Left kidney (tissue), 1 donor: ENCODE measurements at regions not wholly inside any gene's neighbourhood (a gene's known extent, or its start where the extent isn't known, plus 50 kb on each side); places are given as distances from the start of the nearest gene placed in this dataset.
"Not testable (repeated sequence)": the region's sequence is repeated elsewhere in the genome, so short reads cannot be mapped to it uniquely, and the experiment has no call there.

Experiments
- DNase-seq: peaks from one replicate; pipeline ENCODE4 v3.0.0-alpha.2; 2013

GRCh38 chr2:195150819-195151218, 506.2 kb upstream of the SLC39A10 start:
- DNase-seq = no peak

- no peak for DNase-seq
Observed at GRCh38 chr2:195148004-195148403, 509.0 kb upstream of the SLC39A10 start.

- no peak for DNase-seq
Observed at GRCh38 chr2:195146761-195147541, 510.1 kb upstream of the SLC39A10 start.

GRCh38 chr2:195138435-195138834, 518.6 kb upstream of the SLC39A10 start:
- no peak for DNase-seq

GRCh38 chr2:195125889-195126288, 531.1 kb upstream of the SLC39A10 start:
- DNase-seq = not testable (repeated sequence)

- DNase-seq = no peak
Observed at GRCh38 chr2:195124391-195125079, 532.5 kb upstream of the SLC39A10 start.

- no peak for DNase-seq
Observed at GRCh38 chr2:195122653-195123052, 534.4 kb upstream of the SLC39A10 start.

GRCh38 chr2:195121341-195121740, 535.7 kb upstream of the SLC39A10 start:
- no peak for DNase-seq

- DNase-seq = no peak
Observed at GRCh38 chr2:195119231-195119630, 537.8 kb upstream of the SLC39A10 start.

- DNase-seq = no peak
Observed at GRCh38 chr2:195118276-195118675, 538.8 kb upstream of the SLC39A10 start.

GRCh38 chr2:195117011-195117410, 540.0 kb upstream of the SLC39A10 start:
- no peak for DNase-seq

GRCh38 chr2:195115738-195116137, 541.3 kb upstream of the SLC39A10 start:
- DNase-seq = no peak

- DNase-seq = no peak
Observed at GRCh38 chr2:195108182-195108581, 548.8 kb upstream of the SLC39A10 start.

- no peak for DNase-seq
Observed at GRCh38 chr2:195106681-195107380, 550.2 kb upstream of the SLC39A10 start.

- no peak for DNase-seq
Observed at GRCh38 chr2:195105581-195105980, 551.4 kb upstream of the SLC39A10 start.

GRCh38 chr2:195094330-195094729, 562.7 kb upstream of the SLC39A10 start:
- DNase-seq = no peak

GRCh38 chr2:195092341-195092740, 564.7 kb upstream of the SLC39A10 start:
- DNase-seq = no peak

- not testable (repeated sequence) for DNase-seq
Observed at GRCh38 chr2:195072806-195073205, 584.2 kb upstream of the SLC39A10 start.

GRCh38 chr2:195057001-195057400, 600.0 kb upstream of the SLC39A10 start:
- no peak for DNase-seq

- DNase-seq = no peak
Observed at GRCh38 chr2:195055996-195056395, 601.0 kb upstream of the SLC39A10 start.

- no peak for DNase-seq
Observed at GRCh38 chr2:195051401-195051800, 605.6 kb upstream of the SLC39A10 start.

- DNase-seq = no peak
Observed at GRCh38 chr2:195049372-195050031, 607.5 kb upstream of the SLC39A10 start.
